Chondrocyte (in vitro differentiated cells): ENCODE measurements at regions not wholly inside any gene's neighbourhood (a gene's known extent, or its start where the extent isn't known, plus 50 kb on each side); places are given as distances from the start of the nearest gene placed in this dataset.

Experiments used
- DNase-seq: peaks from one replicate; pipeline ENCODE4 v3.0.0; 2021; ENCODE audit warnings: mixed read lengths, low spot score
- H3K27ac Mint-ChIP-seq: one replicate; pipeline ENCODE4 v1.8.0; 2021; ENCODE audit warnings: mild to moderate bottlenecking, moderate library complexity, mixed read lengths; ENCODE audit not compliant: unreplicated experiment
- H3K27me3 Mint-ChIP-seq: 2 replicates; pipeline ENCODE4 v1.8.0; 2021; ENCODE audit warnings: low read depth, mixed read lengths
- H3K36me3 Mint-ChIP-seq: 2 replicates; pipeline ENCODE4 v1.8.0; 2021; ENCODE audit warnings: low read depth, mixed read lengths
- H3K4me1 Mint-ChIP-seq: 2 replicates; pipeline ENCODE4 v1.8.0; 2021; ENCODE audit warnings: low read depth, mild to moderate bottlenecking, mixed read lengths
- H3K4me3 Mint-ChIP-seq: one replicate; pipeline ENCODE4 v1.8.0; 2021; ENCODE audit warnings: mild to moderate bottlenecking, moderate library complexity, mixed read lengths; ENCODE audit not compliant: unreplicated experiment
- H3K9me3 Mint-ChIP-seq: 2 replicates; pipeline ENCODE4 v1.8.0; 2021; ENCODE audit warnings: low read depth, mixed read lengths
- CTCF ChIP-seq: fragments of 200-600 bp; sonication (generic); IDR thresholded peaks from 2 replicates; pipeline ENCODE4 v1.5.0; 2021; ENCODE audit warnings: antibody characterized with exemption, mild to moderate bottlenecking, moderate library complexity

DNA sequence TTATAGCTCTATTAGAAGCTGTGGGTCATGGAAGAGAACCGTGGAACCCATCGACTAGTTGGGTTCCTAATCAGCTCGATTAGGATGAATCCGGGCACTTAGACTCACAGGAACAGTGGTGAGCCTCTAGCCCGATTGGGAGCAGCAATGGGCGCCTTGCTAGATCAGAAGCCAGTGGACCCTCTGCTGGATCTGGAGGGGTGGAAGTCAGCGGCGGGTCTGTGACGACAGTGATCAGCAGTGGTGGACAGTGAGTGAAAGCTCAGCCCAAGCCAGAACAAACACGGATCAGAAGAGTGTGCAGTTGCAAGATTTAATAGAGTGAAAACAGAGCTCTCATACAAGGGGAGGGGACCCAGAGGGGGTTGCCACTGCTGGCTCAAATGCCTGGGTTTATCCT lies 1170.2 kb downstream of the OTOL1 start:
- Mint-ChIP-seq H3K36me3 (no peaks in the 10 kb centered on the region), H3K9me3 (no peaks in the 10 kb centered on the region), H3K4me1 (peaks cover 14% of the 10 kb centered on the region), H3K27me3 (no peaks in the 10 kb centered on the region), H3K4me3 (no peak overlapping the region), H3K27ac (no peak overlapping the region)
- no peak for TF ChIP-seq CTCF
- DNase-seq = no peak

DNA sequence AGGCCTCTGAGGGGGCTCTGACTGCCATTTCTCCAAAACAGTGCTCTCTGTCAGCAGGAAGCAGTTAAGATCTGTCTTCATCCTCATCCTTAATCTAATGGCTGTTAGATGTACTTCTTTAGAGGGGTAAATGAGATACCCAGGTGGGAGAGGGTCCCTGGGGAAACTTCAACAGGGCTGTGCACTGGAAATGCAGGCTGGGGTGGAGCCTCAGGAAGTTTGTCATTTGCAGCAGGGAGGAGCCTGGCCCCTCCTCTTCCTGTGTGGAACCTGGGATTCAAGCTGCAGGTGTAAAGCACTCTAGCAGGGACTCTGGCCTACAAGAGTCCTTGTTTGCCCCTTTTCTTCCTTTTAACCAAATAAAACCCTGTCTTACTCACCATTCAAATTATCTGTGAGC lies 1173.6 kb downstream of the OTOL1 start:
- H3K4me3 Mint-ChIP-seq = no peak overlapping the region
- no peak overlapping the region for H3K27ac Mint-ChIP-seq
- H3K4me1 Mint-ChIP-seq = peaks cover 14% of the 10 kb centered on the region
- no peak for TF ChIP-seq CTCF
- H3K9me3 Mint-ChIP-seq = no peaks in the 10 kb centered on the region
- no peaks in the 10 kb centered on the region for H3K36me3 Mint-ChIP-seq
- H3K27me3 Mint-ChIP-seq = no peaks in the 10 kb centered on the region
- DNase-seq = no peak

- no peak for DNase-seq
- Mint-ChIP-seq H3K4me1 (no peaks in the 10 kb centered on the region), H3K27me3 (no peaks in the 10 kb centered on the region), H3K4me3 (no peak overlapping the region), H3K36me3 (no peaks in the 10 kb centered on the region), H3K9me3 (no peaks in the 10 kb centered on the region), H3K27ac (no peak overlapping the region)
- no peak for TF ChIP-seq CTCF
These were observed 1180.9 kb downstream of the OTOL1 start for GRCh38 chr3:162677475-162677874.

- H3K9me3 Mint-ChIP-seq = no peaks in the 10 kb centered on the region
- DNase-seq = no peak
- H3K27me3 Mint-ChIP-seq = no peaks in the 10 kb centered on the region
- H3K27ac Mint-ChIP-seq = no peak overlapping the region
- H3K4me1 Mint-ChIP-seq = no peaks in the 10 kb centered on the region
- no peak for TF ChIP-seq CTCF
- no peaks in the 10 kb centered on the region for H3K36me3 Mint-ChIP-seq
- H3K4me3 Mint-ChIP-seq = no peak overlapping the region
These were observed 1182.3 kb downstream of the OTOL1 start for GRCh38 chr3:162678941-162679340.

GRCh38 chr3:162684260-162684659 lies 1187.7 kb downstream of the OTOL1 start:
- no peak overlapping the region for H3K4me3 Mint-ChIP-seq

More at GRCh38 chr3:162684260-162684659, 1187.7 kb downstream of the OTOL1 start:
- TF ChIP-seq CTCF = no peak
- H3K27ac Mint-ChIP-seq = no peak overlapping the region
- H3K4me1 Mint-ChIP-seq = no peaks in the 10 kb centered on the region
- no peaks in the 10 kb centered on the region for H3K27me3 Mint-ChIP-seq
- H3K36me3 Mint-ChIP-seq = no peaks in the 10 kb centered on the region
- H3K9me3 Mint-ChIP-seq = no peaks in the 10 kb centered on the region
- DNase-seq = no peak
